HG03575 (cell line): ENCODE measurements at regions not wholly inside any gene's neighbourhood (a gene's known extent, or its start where the extent isn't known, plus 50 kb on each side); places are given as distances from the start of the nearest gene placed in this dataset.
"Not testable (repeated sequence)": the region's sequence is repeated elsewhere in the genome, so short reads cannot be mapped to it uniquely, and the experiment has no call there.

Source experiments
- ATAC-seq: cut with Tn5 transposase; IDR thresholded peaks from one replicate; pipeline ENCODE4 v1.9.1; 2021; ENCODE audit not compliant: unreplicated experiment, insufficient number of reproducible peaks, low FRiP score; ENCODE audit errors: extremely low read depth

DNA sequence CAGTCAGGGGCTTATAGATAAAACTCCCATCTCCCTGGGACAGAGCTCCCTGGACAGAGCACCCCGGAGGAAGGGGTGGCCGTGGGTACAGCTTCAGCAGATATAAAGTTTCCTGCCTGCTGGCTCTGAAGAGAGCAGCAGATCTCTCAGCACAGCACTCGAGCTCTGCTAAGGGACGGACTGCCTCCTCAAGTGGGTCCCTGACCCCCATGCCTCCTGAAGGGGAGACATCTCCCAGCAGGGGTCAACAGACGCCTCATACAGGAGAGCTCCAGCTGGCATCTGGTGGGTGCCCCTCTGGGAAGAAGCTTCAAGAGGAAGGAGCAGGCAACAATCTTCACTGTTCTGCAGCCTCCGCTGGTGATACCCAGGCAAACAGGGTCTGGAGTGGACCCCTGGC is 142.1 kb downstream of the OXSM start:
- not testable (repeated sequence) for ATAC-seq

DNA sequence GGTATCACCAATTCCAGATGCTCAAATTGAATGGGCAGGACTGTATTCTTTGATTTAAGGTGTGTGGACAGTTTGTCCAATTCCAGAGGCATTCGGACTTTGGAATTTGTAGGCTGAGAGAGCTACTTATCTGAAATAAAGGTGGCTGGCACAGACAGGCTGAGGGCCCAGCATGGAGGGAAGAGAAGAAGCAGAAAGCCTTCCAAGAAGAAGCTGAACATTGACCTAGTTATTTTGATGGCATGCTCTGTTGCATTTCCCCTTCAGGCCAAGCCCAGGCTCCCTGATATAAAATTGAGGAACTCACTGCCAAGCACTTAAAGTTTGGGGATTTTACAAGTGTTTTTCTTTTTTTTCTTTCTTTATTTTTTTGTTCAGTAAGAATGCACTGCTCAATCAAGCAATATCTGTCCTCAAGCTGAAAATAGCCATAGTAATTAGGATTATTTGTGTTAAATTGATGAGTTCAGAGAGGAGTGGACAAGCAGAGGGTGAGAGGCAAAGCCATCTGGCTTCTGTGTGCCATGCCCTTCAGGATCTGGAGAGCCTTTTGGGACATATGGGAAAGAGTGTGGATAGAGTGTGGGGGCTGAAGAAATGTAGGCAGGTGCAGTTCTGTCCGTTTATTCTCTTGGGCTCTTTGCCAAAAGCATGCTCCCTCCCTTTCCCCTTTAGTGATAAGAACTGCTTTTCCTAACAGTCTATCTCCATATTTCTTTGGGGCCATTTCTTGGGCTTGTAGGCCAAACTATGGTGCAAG is 148.9 kb downstream of the OXSM start:
- no peak for ATAC-seq

DNA sequence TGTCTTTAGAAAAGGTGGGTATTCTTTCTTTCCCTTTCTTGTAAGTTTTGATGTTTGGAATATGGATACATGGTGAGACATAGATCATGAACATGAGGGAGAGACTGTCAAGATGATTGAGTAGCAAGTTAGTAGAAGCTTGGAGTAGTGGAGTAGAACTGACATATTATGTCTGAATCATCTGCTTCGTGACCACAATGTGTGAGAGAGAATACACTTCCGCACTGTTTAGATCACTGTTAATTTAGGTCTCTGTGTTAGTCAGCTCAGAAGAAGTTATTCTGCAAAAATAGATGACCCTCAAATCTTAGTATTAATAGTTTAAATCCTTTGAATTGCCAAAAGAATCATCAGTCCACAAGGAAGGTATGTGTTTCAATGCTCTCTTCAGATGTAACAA is 151.0 kb downstream of the OXSM start:
- no peak for ATAC-seq

DNA sequence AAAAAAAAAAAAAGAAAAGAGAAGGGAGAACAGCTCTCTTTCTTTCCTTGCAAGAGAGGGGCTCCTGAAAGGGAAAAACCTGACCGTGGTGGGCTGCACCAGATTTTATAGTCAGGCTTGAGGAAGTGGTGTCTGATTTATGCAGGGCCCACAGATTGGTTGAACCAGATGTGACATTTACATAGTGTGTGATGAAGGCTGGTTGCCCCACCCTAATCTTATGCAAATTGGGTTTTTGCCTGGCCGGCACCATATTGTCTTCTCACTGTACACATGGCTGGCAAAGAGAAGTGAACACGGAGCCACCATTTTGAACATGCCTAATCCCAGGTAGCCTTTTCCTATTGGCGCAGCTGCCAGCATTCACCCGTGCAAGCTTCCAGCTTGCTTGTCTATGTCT is 154.4 kb downstream of the OXSM start:
- ATAC-seq, result no peak

DNA sequence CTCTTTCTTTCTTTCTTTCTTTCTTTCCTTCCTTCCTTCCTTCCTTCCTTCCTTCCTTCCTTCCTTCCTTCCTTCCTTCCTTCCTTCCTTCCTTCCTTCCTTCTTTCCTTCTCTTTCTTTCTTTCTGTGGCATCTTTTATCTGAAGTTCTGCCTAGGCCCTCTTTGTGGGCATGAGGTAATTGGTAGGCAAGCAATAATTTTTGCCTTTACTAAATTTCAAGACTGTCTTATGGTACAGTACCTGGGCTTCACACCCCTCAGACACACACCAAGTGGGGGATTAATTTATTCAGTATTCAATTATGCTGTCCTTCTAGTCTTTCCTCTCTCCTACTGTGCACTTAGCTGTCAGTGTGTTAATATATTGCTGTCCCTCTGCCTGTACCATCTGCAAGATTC is 155.5 kb downstream of the OXSM start:
- ATAC-seq, result no peak

DNA sequence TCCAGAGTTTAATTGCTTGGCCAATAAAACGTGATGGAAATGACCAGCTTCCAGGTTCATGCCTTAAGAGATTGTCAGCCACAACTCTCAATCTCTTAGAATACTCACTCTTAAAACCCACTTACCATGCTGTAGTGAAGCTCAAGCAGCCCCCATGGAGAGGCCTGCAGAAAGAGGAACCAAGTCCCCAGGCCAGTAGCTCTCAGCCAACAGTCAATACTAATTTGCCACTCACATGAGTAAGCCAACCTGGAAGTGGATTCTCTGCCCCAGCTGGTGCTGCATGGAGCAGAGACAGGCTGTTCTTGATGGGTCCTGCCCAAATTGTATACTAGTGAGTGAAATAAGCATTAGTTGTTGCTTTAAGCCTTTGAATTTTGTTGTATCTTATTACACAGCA is 155.9 kb downstream of the OXSM start:
- no peak for ATAC-seq

DNA sequence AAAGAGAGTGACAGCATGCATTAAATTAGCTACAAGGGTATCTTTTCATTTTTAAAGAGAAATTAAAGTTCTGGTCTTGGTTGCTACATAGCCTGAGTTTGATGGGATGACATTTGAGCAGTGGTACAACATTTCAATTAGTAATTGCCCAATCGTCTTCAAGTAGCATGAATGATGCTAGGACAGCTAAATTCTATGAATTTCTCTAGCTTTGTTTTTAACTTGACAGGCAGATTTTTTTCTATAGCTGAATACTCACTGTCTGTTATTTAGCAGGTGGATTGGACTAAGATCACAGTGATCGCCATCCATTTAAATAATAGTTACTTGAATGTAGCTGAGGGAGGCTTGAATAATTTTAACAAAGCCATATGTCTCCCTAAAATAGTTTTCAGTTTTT is 162.2 kb downstream of the OXSM start:
- ATAC-seq, result no peak

DNA sequence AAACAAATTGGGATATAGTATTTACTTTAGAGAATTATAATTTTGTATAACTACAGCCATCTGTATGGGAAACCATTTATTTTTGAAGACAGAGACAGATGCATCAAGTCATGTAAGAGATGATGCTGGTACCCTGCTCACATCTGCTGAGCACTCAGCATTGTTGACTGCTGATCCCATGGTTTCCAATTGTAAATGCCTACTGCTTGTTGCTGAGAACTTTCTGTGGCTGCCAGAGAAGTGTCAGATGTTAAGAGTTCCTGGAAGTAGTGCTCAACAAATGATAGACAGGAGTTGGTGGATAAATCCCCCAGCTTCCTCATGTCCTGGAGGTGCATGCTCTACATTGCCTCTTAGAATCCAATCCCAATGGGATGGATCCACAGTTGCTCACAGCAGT is 167.1 kb downstream of the OXSM start:
- ATAC-seq, result no peak

DNA sequence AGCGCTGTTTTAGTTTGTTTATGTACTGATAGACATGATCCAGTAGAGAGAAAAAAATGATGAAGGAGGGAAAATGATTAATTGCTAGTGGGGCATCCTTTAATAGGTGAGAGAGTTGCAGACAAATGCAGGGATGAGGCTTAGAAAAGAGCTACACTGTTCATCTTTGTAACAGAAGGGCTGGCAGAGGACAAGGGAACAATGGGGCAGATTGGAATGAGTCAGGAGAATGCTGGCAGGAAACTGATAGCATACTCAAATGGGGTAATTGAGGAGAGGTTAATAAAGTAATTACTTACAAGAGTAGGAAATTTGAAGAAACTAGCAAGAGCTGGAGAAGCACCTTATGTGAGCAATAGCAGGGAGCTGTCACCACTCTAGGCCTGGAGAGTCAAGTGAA is 170.9 kb downstream of the OXSM start:
- ATAC-seq, result no peak

DNA sequence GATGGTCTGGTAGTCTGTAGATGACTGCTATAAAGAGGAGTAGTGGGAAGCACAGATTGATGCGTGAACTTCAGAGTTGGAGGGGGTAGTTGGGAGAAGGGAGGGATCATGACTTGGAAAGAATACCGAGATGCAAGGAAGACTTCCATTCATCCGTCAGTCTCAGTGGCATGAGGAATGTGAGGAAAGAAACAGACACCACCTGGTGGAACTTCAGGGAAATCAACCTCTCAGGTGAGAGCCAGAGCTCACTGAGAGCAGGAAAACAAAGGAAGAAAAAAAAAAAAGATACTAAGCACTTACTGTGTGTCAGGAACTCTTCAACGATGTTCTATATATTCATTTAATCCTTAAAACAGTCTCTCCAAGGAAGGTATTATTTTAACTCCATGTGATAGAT is 172.4 kb downstream of the OXSM start:
- no peak for ATAC-seq

DNA sequence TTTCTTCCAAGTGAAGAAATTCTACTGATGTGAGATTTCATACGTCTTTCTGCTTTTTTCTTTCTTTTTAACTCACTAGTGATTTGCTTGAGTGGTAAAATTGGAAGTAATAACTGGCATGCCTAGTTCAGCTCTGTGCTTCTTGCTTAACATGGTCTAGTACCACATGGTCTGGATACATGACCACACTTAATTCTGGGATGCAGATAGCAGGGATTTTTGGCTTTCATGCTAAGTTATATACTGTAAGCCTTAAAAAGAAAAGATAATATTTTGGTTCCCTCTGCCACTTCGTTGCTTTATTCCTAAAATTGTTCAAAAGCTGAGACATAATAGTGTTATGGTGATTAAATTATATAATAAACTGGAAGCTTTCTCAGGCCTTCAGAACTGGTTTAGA is 174.3 kb downstream of the OXSM start:
- no peak for ATAC-seq

DNA sequence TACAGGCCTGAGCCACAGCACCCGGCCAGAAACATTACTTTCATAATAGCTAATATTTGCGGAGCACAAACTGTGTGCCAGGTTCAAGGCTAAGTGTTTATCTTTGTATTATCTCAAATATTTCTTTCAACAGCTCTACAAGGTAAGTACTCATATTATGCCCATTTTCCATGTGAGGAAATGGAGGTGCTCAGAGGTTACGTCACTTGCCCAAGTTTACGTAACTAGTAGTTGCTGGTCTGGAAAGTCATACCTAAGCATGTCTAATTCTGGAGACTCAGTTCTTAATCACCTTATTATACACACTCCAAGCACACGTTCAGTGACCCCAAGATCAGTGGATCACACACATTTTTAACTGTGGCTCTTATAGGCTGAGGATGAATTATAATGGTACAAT is 177.5 kb downstream of the OXSM start:
- ATAC-seq, result no peak

DNA sequence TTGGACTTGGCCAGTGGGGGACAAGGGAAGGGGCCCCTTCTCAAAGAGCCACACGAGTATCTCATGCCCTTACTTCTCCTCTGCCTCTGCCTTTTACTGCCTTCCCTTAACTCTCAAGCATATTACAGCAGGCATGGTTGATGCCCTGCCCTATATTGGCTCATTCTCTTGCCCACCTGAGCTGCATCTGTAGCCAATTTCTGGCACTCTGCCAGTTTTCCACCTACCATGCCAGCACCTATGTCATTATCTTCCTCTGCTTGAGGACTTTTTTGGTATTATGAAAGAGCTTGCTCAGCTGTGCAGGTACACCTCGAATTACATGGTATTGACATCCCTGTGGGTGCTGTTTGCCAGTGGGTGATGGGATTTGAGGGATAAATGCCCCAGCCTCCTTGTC is 181.8 kb downstream of the OXSM start:
- no peak for ATAC-seq

DNA sequence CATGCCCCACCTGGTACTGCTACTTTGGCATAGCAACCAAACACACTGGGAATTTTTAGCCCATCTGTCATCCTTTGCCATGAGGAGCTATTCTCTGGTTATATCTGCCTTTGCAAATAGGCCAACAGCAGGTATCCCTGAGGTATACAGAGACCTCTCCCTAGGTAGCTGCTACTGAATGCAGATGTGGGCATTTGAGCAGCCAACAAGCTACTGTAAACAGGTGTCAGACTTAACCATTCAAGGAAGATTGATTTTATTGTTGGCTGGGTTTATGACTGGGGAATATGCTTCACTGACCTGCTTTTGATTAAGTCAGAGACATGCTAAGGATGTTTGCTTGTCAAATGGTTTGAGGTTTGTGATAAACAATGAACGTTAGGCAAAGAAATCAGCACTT is 183.2 kb downstream of the OXSM start:
- ATAC-seq, result no peak

DNA sequence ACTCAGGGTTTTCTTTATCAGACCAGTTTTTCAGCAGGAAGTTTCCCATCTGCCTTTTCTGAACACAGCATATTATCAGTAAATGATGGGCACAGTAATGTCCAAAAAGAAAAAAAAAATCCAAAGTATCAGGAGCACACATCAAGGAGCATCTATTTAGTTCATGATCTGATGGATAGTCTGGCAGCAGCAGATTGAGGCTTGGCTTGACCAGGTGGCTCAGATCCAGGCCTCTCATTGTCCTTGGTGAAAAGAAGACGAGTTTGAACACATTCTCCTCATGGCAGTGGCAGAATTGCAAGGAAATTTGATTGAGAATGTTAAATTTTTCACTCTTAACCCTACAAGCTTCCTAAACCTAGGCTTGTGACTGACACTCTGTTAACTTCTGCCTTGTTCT is 192.9 kb downstream of the OXSM start:
- no peak for ATAC-seq

DNA sequence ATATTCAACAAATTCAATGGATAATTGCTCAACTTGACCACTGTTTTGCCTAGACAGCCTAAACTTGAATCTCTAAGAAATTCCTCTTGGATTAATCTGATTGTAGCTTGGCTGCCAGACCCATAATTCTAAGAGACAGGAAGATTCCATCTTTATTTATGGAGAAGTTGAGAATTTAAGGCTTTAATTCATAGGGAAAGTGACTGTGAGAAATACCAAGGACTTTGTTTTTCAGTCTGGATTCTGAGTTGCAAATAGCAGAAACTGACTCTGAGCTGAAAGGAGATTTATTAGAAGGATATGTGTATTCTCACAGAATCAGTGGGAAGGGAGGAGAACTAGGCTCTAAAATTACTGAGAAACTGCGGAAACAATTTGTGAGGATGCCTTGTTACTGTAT is 195.7 kb downstream of the OXSM start:
- ATAC-seq, result no peak

DNA sequence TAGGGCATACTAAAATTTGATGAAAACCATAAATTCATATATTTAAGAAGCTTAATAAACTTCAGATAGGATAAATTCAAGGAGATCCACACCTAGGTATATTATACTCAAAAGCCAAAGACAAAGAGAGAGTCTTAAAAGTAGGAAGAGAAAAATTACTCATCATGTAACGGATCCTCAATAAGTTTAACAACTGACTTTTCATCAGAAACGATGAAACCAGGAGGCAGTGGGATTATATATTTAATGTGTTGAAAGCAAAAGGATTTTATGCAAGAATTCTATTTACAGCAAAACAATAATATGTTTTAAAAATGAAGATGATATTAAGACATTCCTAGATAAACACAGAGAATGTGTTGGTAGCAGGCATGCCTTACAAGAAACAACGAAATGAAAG is 202.7 kb downstream of the OXSM start:
- ATAC-seq, result no peak

DNA sequence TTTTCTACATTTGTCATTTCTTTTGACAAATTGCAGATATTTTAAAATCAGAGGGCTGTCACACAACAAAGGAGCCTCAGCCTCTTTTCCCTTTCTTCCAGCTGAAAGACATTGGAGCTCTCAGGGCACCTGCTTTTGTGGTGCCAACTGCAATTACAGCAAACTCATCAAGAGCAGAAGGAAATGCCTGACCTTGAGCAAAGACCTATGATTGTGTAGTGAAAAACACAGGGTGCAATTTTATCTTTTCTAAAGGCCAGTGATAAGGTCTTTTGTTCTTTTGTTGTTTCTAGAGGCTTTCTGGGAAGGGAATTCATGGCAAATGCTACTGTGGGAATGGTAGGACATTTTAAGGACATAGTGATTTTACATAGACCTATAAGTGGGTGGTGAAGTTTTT is 214.3 kb downstream of the OXSM start:
- no peak for ATAC-seq

DNA sequence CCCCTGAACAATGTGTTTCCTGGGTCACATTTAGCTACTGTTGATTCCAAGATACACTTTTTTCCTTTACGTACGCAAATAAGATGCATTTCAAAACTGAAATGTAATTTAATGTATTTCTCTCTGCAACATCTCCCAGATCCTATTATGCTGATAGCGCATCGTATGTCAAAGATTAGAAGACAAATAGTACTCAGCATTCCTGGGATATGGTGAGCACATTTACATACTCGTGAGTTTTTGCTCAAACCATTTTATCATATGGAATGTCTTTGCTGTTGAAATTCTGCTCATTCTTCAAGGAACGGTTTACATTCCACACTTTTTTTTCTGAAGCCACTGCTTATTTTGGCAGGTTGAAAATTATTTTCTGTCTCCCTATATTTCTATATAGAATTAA is 221.4 kb downstream of the OXSM start:
- ATAC-seq, result no peak

DNA sequence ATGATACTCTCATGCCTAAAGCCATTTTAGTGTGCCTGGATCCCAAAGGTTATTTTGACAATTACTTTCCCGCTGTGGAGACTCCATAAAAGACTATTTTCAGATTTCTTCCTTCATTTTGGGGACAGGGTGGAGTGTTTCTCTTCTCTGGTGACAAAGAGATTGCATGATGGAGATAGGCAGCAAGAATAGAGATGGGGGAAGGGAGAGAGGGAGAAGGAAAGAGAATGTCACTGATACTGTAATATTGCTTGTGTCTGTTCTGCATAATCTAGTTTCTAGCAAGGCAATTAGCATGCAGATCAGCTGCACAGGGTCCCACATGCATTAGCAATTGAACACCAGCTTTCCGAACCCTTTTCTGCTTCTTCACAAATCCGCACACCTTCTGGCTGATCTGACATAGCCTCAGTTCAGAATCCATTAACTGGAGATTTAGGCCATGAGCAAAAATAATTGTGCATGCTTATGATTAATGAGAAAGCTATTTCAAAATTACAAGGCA is 222.4 kb downstream of the OXSM start:
- no peak for ATAC-seq

DNA sequence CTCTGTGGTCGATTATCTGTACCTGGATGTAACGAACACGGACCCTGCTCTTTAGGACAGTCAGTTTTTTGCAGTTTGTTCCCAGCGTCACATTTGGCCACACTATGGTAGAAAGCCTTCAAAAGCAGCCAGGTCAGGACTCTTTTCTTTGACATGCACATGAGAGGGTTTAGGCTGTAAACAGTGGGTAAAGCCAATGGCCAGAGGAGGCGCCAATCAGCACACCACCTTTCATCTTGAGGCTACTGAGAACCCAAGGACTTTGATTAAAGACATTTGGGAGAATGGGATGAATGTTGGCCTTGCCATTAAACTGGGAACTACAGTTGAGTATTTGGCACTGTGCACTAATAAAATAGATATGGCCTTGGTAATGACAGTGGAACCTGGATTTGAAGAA is 225.9 kb downstream of the OXSM start:
- no peak for ATAC-seq
